Thyroid gland (tissue), 4 donors: ENCODE measurements at regions not wholly inside any gene's neighbourhood (a gene's known extent, or its start where the extent isn't known, plus 50 kb on each side); places are given as distances from the start of the nearest gene placed in this dataset.

Experiments
- DNase-seq, 2 donors: peaks; one replicate each; pipeline ENCODE4 v3.0.0-alpha.2; 2019
- H3K27ac ChIP-seq, 3 donors: fragments of 200-600 bp; sonication (generic); 1 replicate in 2 of 3; 2 replicates in 1 of 3; pipeline ENCODE4 v1.5.1; 2016 to 2019; ENCODE audit warnings: mild to moderate bottlenecking in 1 of 3, moderate library complexity in 1 of 3
- H3K27me3 ChIP-seq: fragments of 200-600 bp; sonication (generic); one replicate; pipeline ENCODE4 v1.5.1; 2019
- H3K36me3 ChIP-seq, 2 donors: fragments of 200-600 bp; sonication (generic); one replicate each; pipeline ENCODE4 v1.5.1; 2016 to 2019
- H3K4me1 ChIP-seq, 2 donors: fragments of 200-600 bp; sonication (generic); one replicate each; pipeline ENCODE4 v1.5.1; 2017 to 2019
- H3K4me3 ChIP-seq, 3 donors: fragments of 200-600 bp; sonication (generic); replicated peaks in 1 of 3; 1 replicate in 2 of 3; 2 replicates in 1 of 3; pipeline ENCODE4 v1.5.1; 2016; ENCODE audit warnings: mild to moderate bottlenecking in 1 of 3
- H3K9me3 ChIP-seq: fragments of 200-600 bp; sonication (generic); one replicate; pipeline ENCODE4 v1.5.1; 2017
- CTCF ChIP-seq, 6 experiments: fragments of 200-600 bp in 3 of 6; fragments of 450-650 bp in 3 of 6; sonication (generic) in 3 of 6; IDR thresholded peaks; one replicate each; pipeline ENCODE4 v1.5.1; 2016 to 2019; ENCODE audit warnings: antibody characterized with exemption in 6 of 6, mild to moderate bottlenecking in 2 of 6, inconsistent platforms in 1 of 6, moderate library complexity in 1 of 6
- POLR2A ChIP-seq, 2 donors: fragments of 450-650 bp; IDR thresholded peaks; one replicate each; pipeline ENCODE4 v1.6.1; 2017; ENCODE audit warnings: antibody characterized with exemption in 2 of 2, mild to moderate bottlenecking in 2 of 2, moderate library complexity in 1 of 2
- WGBS, 2 donors: methylation state at CpG; one replicate each; pipeline ENCODE4 v1.1.5; 2017; 5-methylcytosine and 5-hydroxymethylcytosine counted together
- intact Hi-C: fragments of 100-400 bp; cut with DNase I; formaldehyde crosslinking; loops from one replicate; pipeline ENCODE4 v1.15.1; 2023

- Histone ChIP-seq H3K27ac (no peak overlapping the region), H3K4me1 (no peaks in the 10 kb centered on the region), H3K4me3 (no peak overlapping the region), H3K9me3 (no peaks in the 10 kb centered on the region), H3K27me3 (no peaks in the 10 kb centered on the region), H3K36me3 (no peaks in the 10 kb centered on the region)
- TF ChIP-seq CTCF (IDR thresholded peaks at IDR 0.05) (no peak), POLR2A (IDR thresholded peaks at IDR 0.05) (no peak)
- intact Hi-C loops, result no loop called here
- DNase-seq, result no peak
- WGBS, 2 donors, result 99 to 100% methylated on average over 1 of the region's 1 CpG
These were observed 149.3 kb upstream of the CCNH start for GRCh38 chr5:87562068-87562467.

- no peaks in the 10 kb centered on the region for H3K9me3 ChIP-seq
- TF ChIP-seq POLR2A (IDR thresholded peaks at IDR 0.05), result no peak
- no peak for TF ChIP-seq CTCF (IDR thresholded peaks at IDR 0.05)
- no peak for DNase-seq
- H3K4me1 ChIP-seq, result no peaks in the 10 kb centered on the region
- no peaks in the 10 kb centered on the region for H3K36me3 ChIP-seq
- 40 to 47% methylated on average over 2 of the region's 2 CpGs for WGBS, 2 donors
- intact Hi-C loops, result no loop called here
- H3K27ac ChIP-seq, result no peak overlapping the region
- no peak overlapping the region for H3K4me3 ChIP-seq
- H3K27me3 ChIP-seq, result no peaks in the 10 kb centered on the region
These were observed 147.8 kb upstream of the CCNH start for GRCh38 chr5:87560528-87560927.

GRCh38 chr5:87551911-87552310 lies 139.2 kb upstream of the CCNH start:
- Histone ChIP-seq H3K27me3 (no peaks in the 10 kb centered on the region), H3K4me3 (no peak overlapping the region), H3K27ac (no peak overlapping the region), H3K9me3 (no peaks in the 10 kb centered on the region), H3K36me3 (no peaks in the 10 kb centered on the region), H3K4me1 (no peaks in the 10 kb centered on the region)
- no peak for TF ChIP-seq CTCF (IDR thresholded peaks at IDR 0.05)
- TF ChIP-seq POLR2A (IDR thresholded peaks at IDR 0.05), result no peak
- DNase-seq, result no peak
- intact Hi-C loops, result no loop called here
- 60 to 61% methylated on average over 1 of the region's 1 CpG for WGBS, 2 donors

- intact Hi-C loops, result no loop called here
- no peak for TF ChIP-seq CTCF (IDR thresholded peaks at IDR 0.05)
- no peak for TF ChIP-seq POLR2A (IDR thresholded peaks at IDR 0.05)
- H3K4me1 ChIP-seq, result no peaks in the 10 kb centered on the region
- DNase-seq, result no peak
- no peaks in the 10 kb centered on the region for H3K9me3 ChIP-seq
- WGBS, 2 donors, result 72 to 79% methylated on average over 5 of the region's 5 CpGs
- H3K36me3 ChIP-seq, result no peaks in the 10 kb centered on the region
- no peaks in the 10 kb centered on the region for H3K27me3 ChIP-seq
- no peak overlapping the region for H3K27ac ChIP-seq
- H3K4me3 ChIP-seq, result no peak overlapping the region
These were observed 128.9 kb upstream of the CCNH start for GRCh38 chr5:87541676-87542075.

- peak in 2 of 6 experiments; percentile 5 for TF ChIP-seq CTCF (IDR thresholded peaks at IDR 0.05)
- TF ChIP-seq POLR2A (IDR thresholded peaks at IDR 0.05), result no peak
- no peaks in the 10 kb centered on the region for H3K9me3 ChIP-seq
- H3K4me1 ChIP-seq, result no peaks in the 10 kb centered on the region
- WGBS, 2 donors, result 51 to 59% methylated on average over 1 of the region's 1 CpG
- DNase-seq, result peak; percentile 56 to 73
- no peak overlapping the region for H3K27ac ChIP-seq
- H3K27me3 ChIP-seq, result no peaks in the 10 kb centered on the region
- H3K36me3 ChIP-seq, result no peaks in the 10 kb centered on the region
- H3K4me3 ChIP-seq, result no peak overlapping the region
- intact Hi-C loops, result no loop called here
These were observed 128.3 kb upstream of the CCNH start for GRCh38 chr5:87541033-87541432.
